ENCODE measurements at regions not wholly inside any gene's neighbourhood (a gene's known extent, or its start where the extent isn't known, plus 50 kb on each side); places are given as distances from the start of the nearest gene placed in this dataset.

DNA sequence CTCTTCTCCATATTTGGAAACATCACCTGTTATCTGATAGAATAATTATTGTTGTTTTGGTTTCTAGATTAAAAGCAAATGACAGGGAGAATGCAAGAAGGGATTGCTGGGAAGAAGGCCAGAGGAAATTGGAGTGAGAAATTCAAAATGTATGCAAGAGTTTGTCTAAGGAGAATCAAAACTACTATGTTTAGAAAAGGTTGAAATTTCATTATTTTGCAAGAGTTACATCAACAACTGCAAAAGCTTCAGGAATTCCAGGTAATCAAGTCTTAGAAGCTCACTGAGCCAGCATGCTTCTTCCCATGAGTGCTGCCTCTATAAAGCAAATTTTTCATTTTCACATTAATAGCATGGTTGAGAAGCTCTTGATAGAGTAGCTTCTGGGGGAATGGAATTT, 177.2 kb upstream of the GBE1 start:
- no peak for DNase-seq (ENCODE audit: low read depth in 4 of 4, low spot score in 3 of 4)

DNA sequence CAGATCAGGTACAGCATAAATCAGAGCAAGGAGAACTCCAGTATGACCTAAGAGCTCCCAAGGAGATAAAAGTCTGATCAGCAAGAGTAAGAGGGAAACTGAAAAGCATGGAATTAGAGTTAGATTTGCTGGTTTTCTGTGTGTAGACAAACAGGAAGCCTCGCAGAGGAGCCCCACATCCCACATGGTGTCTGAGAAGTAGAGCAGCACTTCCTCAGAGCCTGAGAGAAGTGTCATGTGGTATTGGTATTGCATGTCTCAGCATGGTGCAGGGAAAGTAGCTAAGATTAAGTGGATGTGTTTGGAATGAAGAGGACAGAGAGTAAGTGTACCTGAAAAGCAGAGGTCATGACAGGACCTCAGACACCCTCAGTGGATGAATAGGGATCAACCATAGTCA, 175.4 kb upstream of the GBE1 start:
- no peak for DNase-seq (ENCODE audit: low read depth in 4 of 4, low spot score in 3 of 4)

DNA sequence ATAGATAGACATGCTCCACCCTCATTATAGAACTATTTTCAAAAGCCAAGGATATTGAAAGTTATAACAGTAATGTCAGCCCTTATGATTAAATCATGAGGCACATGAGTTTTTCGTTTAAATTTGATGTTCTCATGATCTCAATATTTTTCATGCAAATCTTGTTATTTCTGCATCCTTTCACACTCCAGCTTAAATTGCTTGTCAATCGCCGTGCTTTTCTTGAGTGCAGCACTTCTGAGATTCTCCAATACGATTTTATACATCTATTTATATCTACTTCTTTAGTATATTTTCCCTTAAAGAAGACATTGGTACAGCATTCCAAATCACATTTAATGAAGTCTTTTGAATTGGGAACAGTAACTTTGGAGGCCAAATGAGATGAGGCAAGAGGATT, 171.2 kb upstream of the GBE1 start:
- no peak for DNase-seq (ENCODE audit: low read depth in 4 of 4, low spot score in 3 of 4)

- DNase-seq (ENCODE audit: low read depth in 4 of 4, low spot score in 3 of 4) = no peak
Observed at GRCh38 chr3:81931265-81932251, 170.1 kb upstream of the GBE1 start.

DNA sequence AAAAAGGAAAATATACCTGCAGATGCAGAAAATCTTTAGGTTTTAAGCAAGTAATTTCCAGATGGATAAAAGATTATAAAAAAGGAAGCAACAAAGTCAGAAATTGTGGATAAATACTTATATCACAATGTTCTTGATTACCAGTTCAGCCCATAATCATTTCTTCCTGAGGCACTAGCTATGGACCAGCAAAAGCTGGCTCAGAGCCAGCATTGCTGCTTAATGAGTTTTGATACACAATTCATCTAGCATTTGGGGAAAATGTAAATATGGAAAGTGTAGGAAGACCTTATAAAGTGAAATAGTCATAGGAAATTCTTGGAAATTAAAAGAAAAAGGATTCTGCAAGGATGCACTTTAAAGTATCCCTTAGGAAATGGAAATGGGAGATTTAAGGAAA, 168.3 kb upstream of the GBE1 start:
- DNase-seq (ENCODE audit: low read depth in 4 of 4, low spot score in 3 of 4) = no peak

DNA sequence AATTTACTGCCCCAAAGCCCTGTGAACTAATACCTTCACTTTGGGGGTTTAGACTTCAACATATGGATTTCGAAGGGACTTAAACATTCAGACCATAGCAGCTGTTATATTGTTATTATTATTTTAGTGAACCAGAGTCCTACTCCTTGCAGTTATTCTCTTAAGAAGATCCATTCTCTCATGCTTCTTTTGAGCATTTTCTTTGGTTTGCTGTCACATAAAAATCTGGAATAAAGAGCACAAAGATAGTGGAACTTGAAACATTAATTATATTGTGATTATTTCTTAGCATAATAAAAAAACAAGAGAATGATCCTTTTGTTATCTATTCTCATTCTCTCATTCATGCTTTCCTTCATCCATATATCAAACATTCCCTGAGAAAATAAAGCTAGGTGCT, 166.4 kb upstream of the GBE1 start:
- no peak for DNase-seq (ENCODE audit: low read depth in 4 of 4, low spot score in 3 of 4)

GRCh38 chr3:81925385-81925784, 163.9 kb upstream of the GBE1 start:
- DNase-seq (ENCODE audit: low read depth in 4 of 4, low spot score in 3 of 4) = no peak

DNA sequence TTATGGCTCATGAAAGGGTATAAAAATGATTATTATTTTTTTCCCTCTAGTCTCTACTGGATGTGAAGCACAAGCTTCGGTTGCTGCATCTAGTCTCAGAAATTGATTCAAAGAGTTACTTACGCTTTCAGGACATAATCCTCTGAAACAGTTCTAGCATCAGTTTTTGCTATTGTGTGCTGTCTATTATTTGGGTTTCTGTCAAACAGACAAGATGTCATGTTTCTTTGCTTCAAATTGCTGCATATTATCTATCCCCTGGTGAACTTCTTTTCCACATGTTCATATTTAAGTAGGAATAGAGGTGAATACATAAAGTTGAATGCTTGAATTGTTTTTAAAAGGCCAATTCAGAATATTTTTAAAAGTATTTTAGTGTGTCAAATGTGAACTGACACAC, 161.6 kb upstream of the GBE1 start:
- DNase-seq (ENCODE audit: low read depth in 4 of 4, low spot score in 3 of 4) = no peak

DNA sequence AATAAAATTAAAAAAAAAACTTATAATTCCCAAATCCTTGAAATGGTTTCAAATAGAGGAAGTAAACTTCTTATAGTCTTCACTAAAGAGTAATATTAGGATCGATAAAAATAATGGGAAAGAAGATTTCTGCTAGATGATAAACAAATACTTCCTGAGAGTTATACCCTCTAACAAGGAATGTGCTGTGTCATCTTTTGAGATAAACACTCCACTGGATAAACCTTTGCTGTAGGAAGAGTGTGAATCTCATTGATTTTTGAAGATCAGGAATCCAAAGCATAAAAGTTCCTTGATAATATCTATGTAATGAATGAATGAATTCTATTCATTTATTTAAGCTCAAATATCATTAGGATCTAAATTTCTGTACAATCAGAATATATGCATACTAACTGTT, 161.0 kb upstream of the GBE1 start:
- DNase-seq (ENCODE audit: low read depth in 4 of 4, low spot score in 3 of 4) = no peak

- peak in 1 of 4 donors; percentile 3 for DNase-seq (ENCODE audit: low read depth in 4 of 4, low spot score in 3 of 4)
Observed at GRCh38 chr3:81920816-81921215, 159.4 kb upstream of the GBE1 start.

GRCh38 chr3:81916890-81917289, 155.4 kb upstream of the GBE1 start:
- no peak for DNase-seq (ENCODE audit: low read depth in 4 of 4, low spot score in 3 of 4)

DNA sequence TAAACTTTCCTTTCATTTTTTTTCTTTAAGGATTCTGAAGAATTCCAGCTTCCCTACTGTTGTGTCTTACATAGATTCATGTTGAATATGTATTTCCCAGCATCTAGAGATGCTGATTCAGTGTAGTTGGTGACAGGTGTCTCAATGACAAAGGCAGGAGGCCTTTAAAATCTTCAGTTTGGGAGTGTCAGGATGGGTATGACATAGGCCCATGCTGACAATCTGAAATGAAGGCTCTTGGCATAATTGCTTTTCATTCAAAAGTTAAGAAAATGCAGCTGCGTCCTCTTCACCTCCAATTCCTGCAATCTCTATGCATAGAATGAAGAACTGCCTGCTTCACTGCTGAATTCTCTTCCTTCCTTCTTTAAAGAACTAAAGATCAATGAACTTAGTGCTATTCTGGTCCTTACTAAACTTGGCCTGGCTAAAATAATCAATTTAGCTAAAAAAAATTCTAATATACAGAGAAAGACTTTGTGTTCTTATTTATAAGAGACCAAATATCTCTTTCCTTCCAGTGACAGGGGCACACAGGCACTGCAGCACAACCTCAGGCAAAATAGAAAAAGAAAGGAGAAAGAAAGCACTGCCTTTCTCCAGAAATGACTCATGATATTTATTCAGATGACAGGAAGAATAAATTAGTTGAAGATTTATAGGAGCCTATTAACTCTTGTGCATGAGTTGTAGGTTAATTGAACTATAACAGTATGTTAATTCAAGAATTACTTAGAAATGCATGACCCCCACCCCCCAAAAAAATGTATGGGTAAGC, 152.6 kb upstream of the GBE1 start:
- DNase-seq (ENCODE audit: low read depth in 4 of 4, low spot score in 3 of 4) = no peak

DNA sequence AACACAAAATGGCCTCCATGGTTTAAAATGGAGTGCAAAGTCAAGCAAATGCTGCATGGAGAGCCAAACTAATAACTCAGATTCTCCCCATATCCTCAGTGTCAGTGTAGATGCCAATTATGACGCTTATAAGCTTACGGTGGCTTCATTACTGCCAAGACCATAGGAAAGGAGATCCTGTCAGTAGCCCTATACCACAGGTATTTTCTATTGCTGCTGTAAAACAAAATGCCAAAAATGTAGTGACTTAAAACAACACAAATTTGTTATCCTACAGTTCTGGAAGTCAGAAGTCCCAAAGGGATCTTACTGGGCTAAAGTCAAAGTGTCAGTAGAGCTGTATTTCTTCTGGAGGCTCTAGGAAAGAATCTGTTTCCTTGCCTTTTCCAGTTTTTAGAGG, 149.8 kb upstream of the GBE1 start:
- no peak for DNase-seq (ENCODE audit: low read depth in 4 of 4, low spot score in 3 of 4)

GRCh38 chr3:81910244-81910852, 148.9 kb upstream of the GBE1 start:
- peak in 1 of 4 donors; percentile 16 for DNase-seq (ENCODE audit: low read depth in 4 of 4, low spot score in 3 of 4)

GRCh38 chr3:81909796-81910195, 148.4 kb upstream of the GBE1 start:
- no peak for DNase-seq (ENCODE audit: low read depth in 4 of 4, low spot score in 3 of 4)

DNA sequence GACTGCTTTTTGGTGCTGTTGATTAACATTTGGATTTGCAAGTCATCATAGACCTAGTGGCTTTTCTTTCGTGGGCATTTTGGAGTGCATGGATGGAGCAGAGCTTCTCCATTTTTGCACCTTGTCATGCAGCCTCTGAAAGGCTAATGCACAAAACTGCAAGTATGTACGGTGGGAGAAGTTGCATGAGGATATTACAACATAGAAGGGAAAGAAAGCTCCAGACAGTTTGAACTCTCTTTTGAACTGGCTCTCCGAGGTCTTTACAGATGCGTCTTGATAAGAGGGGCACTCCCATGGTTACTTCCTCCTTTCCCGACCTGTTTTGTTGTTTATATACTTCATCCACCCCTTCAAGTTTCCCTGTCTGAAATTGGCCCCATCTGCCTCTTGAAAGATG, 147.1 kb upstream of the GBE1 start:
- no peak for DNase-seq (ENCODE audit: low read depth in 4 of 4, low spot score in 3 of 4)

DNA sequence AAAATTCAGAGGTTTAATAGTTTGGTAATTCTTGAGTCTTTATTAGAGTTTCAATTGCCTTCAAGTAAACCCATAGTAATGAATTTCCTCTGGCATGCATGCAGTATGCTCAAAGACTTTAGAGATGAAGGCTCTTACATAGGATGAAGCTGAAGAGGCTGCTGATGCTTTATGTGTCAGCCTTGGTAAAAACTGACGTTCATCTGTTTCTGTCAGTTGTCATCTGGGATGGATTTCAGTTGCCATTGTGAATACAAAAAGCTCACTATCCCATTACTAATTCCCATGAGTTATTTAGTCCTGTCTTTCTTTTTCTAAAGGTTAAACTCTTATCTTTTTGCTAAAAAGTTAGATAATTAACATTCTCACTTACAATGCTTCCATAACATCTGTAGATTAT, 136.9 kb upstream of the GBE1 start:
- no peak for DNase-seq (ENCODE audit: low read depth in 4 of 4, low spot score in 3 of 4)

GRCh38 chr3:81894598-81894997, 133.2 kb upstream of the GBE1 start:
- DNase-seq (ENCODE audit: low read depth in 4 of 4, low spot score in 3 of 4) = no peak

- DNase-seq (ENCODE audit: low read depth in 4 of 4, low spot score in 3 of 4) = no peak
Observed at GRCh38 chr3:81891055-81891895, 129.8 kb upstream of the GBE1 start.

DNA sequence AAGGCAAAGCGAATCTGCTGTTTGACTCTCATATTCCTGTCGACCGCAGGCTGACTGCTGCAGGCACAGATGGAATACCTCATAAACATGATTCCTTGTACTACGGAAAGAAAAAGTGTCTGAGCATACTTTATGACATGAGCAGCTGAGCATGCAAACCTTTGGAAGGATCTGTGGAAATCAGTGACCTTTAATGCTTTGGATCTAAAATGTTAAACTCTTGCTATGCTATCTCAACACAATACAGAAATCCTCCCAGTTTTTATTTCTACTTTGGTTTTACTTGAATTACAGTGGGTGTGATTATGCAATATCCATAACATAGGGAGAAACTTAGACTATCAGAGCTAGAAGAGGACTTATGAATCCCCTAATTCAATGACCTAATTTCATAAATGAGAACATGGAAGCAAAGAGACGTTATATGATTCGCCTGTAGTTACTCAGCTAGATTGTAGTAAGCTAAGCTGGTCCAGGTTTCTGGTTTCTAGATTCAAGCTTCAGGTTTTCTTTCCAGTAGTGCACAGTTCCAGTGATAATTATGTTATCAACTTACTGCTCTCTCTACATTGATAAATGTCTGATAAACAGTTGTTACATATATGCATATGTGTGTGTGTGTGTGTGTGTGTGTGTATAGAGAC, 127.6 kb upstream of the GBE1 start:
- DNase-seq (ENCODE audit: low read depth in 4 of 4, low spot score in 3 of 4) = no peak
